GM18519 (cell line): ENCODE measurements at regions not wholly inside any gene's neighbourhood (a gene's known extent, or its start where the extent isn't known, plus 50 kb on each side); places are given as distances from the start of the nearest gene placed in this dataset.

Source experiments
- ATAC-seq: cut with Tn5 transposase; IDR thresholded peaks from one replicate; pipeline ENCODE4 v1.9.1; 2021; ENCODE audit warnings: mild to moderate bottlenecking, moderate library complexity; ENCODE audit not compliant: unreplicated experiment, low FRiP score

DNA sequence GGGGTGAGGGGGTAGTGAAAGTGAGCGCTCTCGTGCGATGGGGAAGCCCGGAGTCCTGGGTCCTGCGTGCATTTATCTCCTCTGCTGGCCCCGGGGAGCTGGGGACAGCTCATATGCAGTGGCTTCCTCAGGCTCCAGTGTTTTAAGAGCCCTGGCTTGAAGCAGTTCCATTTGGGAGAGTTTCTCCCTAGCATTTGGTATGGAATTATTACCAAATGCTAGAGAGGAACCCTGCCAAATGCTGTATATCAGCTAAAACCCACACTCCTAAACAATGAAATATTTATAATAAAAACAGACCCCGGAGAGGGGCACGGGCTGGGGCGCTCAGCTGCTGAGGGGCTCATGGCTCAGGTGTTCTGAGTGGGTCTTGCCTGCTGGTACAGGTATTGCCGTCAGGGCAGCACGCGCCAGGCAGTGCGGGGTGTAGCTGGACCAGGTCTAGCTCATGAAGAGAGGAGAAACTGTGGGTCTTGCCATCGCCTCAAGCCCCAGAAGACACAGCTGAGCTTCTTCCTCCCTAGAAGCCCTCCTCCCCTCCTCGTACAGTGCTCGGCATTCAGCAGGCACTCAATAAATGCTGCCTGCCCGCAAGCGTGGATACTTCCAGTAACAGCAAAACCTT, 163.6 kb upstream of the ZNF536 start:
- ATAC-seq: no peak

- no peak for ATAC-seq
These were observed 162.3 kb upstream of the ZNF536 start for GRCh38 chr19:30209617-30210600.

GRCh38 chr19:30212574-30212973, 159.6 kb upstream of the ZNF536 start:
- no peak for ATAC-seq

GRCh38 chr19:30214651-30215051, 157.5 kb upstream of the ZNF536 start:
- no peak for ATAC-seq

- no peak for ATAC-seq
These were observed 156.9 kb upstream of the ZNF536 start for GRCh38 chr19:30215248-30215647.

DNA sequence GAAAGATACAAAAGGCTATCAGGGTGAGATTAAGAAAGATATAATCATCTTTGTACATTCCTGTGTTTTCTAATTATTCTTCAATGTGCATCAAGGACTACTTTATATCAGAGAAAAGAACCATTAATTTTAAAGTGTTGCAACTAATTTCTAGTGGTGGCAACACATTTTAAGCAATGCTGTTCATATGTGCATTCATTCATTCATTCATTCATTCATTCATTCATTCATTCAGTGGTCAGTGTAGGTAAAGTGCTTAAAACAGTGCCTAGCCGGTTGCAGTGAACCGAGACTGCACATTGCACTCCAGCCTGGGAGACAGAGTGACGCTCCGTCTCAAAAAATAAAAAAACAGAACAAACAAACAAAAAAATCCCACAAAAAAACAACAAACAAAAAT, 155.7 kb upstream of the ZNF536 start:
- no peak for ATAC-seq

- ATAC-seq: no peak
These were observed 154.7 kb upstream of the ZNF536 start for GRCh38 chr19:30217461-30217860.

DNA sequence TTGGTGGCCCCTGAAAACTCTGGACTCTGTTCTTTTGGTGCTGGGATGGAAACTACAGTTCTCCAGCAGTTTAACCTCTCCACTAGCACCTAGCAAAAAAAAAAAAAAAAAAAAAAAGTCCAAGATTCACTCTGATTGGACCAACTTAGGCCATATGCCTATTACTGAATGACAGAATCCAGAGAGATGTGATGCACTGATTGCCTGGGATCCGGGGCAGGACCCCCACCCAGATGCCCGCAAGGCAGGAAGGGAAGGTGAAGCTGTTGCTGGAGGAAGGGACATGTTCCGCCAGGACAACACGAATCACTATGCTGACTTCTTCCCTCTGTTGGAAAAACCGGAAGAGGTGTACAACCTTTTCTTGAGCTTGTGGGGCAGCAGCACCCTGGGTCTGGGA, 152.5 kb upstream of the ZNF536 start:
- ATAC-seq: no peak

GRCh38 chr19:30221176-30221575, 151.0 kb upstream of the ZNF536 start:
- no peak for ATAC-seq

- no peak for ATAC-seq
These were observed 149.7 kb upstream of the ZNF536 start for GRCh38 chr19:30222428-30222873.

- no peak for ATAC-seq
These were observed 149.0 kb upstream of the ZNF536 start for GRCh38 chr19:30222992-30223865.

GRCh38 chr19:30223866-30224688, 148.1 kb upstream of the ZNF536 start:
- ATAC-seq: no peak

- ATAC-seq: no peak
These were observed 147.2 kb upstream of the ZNF536 start for GRCh38 chr19:30224689-30225606.

- no peak for ATAC-seq
These were observed 146.3 kb upstream of the ZNF536 start for GRCh38 chr19:30225676-30226463.

DNA sequence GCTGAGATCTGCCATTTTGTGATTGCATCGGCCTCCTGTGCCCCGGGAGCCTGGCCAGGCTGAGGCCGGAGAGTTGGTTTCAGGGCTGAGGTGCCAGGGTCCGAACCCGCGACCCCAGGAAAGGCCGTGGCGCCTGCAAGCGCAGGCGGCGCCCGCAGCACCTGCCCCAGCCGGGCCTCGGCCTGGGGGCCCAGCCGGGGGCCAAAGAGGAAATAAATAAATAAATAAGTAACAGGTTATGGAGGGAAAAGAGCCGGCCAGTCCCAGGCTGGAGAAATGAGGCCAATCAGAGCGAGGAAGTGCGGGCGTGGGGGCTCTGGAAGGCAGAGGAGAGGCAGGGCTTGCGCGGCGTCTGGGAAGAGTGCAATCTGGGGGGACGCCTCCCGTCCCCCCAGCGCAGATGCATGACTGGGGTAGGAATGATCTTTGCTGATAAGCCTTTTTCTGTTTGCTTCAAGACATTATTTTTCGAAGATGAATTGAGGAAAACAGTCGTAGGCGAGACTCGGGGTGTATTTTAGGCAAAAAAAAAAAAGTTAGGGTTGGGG, 145.6 kb upstream of the ZNF536 start:
- ATAC-seq: no peak

GRCh38 chr19:30227012-30227621, 145.1 kb upstream of the ZNF536 start:
- ATAC-seq: no peak

DNA sequence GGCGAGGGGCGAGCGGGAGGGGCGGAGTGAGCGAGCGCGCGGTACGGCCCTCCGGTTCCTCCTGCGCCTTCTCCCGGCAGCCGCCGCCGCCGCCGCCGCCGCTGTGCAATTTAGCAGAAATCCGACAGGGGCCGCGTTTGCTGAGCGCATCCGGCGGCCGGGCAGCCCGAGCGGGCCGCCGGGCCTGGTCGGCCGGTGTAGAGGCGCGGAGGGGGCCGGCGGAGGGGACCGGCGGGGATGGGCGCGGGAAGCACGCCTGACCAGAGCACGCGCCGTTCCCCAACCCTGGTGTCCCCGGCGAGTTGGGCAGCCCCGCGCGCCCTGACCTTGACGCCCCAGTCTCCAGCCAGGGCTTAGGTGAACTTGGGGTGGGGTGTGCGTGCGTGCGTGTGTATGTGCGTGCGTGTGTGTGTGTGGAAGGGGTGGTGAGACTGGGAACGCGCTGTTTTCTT, 144.5 kb upstream of the ZNF536 start:
- ATAC-seq: peak; percentile 64
